ENCODE measurements at regions not wholly inside any gene's neighbourhood (a gene's known extent, or its start where the extent isn't known, plus 50 kb on each side); places are given as distances from the start of the nearest gene placed in this dataset.
"Not testable (repeated sequence)": the region's sequence is repeated elsewhere in the genome, so short reads cannot be mapped to it uniquely, and the experiment has no call there.

DNA sequence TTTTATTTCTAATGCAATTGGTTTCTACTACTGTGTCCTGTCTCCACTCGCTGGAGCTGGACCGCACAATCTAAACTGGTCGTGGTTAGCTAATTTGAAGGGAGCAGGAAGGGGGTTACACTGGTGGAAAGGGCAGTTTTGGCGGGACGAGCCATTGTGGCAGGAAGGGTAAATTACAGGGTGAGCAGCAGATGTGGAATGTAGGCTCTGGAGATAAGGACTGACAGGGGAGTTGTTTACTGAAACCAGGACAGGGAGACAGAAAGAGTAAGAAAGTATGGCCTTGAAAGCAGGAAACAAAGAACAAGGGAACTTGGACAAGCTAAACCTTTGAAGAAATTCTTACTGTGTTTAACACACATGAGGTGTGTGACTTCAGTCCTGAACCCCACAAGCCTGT is 147.8 kb downstream of the ATXN7L3B start:
- DNase-seq (ENCODE audit: low read depth, low spot score): no peak

DNA sequence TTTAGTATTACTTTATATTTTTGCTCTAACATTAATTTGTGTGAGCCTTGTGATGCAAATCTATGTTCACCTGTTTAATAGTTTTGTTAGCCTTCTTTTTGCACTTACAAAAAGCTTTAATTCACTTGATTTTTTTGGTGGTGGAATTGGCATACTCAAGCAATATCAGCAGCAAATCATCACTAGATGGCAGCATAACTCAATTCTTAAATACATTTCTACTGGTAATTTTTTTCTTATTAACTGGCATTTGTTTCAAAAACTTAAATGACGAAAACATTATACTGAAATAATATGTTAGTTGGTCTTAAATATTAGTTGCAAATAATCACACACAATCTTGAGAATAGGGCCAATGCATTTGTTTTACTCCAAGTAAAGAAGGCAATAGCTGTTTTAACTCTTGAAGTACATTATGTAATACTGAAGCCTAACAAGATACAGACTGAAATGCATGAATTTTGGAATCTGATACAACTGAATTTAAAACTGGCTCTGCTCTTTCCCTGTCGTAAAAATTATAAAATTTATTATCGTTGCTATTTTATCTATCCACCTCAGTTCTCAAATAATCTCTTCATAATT is 151.5 kb downstream of the ATXN7L3B start:
- peak; percentile 20 for DNase-seq (ENCODE audit: low read depth, low spot score)

- no peak for DNase-seq (ENCODE audit: low read depth, low spot score)
Measured at GRCh38 chr12:74689929-74690328, 152.3 kb downstream of the ATXN7L3B start.

GRCh38 chr12:74719447-74719846 is 181.8 kb downstream of the ATXN7L3B start:
- DNase-seq (ENCODE audit: low read depth, low spot score): no peak

- DNase-seq (ENCODE audit: low read depth, low spot score): no peak
Measured at GRCh38 chr12:74722709-74723108, 185.1 kb downstream of the ATXN7L3B start.

GRCh38 chr12:74725154-74725553 is 187.5 kb downstream of the ATXN7L3B start:
- DNase-seq (ENCODE audit: low read depth, low spot score): no peak

- DNase-seq (ENCODE audit: low read depth, low spot score): no peak
Measured at GRCh38 chr12:74728006-74728405, 190.4 kb downstream of the ATXN7L3B start.

- no peak for DNase-seq (ENCODE audit: low read depth, low spot score)
Measured at GRCh38 chr12:74732164-74732784, 194.6 kb downstream of the ATXN7L3B start.

DNA sequence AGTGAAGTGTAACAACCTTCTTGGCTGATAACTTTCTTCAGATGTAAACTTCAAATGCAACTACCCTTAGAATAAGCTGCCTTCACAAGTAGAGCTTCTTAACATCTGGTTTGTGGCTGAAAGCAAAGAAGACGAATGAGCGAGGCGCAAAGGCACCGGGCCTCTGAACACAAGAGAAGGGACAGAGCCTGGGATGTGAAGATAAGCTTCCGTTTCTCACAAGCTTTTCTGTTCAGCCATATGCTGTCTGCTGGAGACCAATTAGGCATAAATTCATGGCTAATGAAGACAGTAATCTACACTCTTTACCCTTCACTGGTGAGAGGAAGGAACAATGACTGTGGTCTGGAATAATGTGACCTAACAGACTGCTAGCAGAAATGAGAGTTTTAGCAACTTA is 195.2 kb downstream of the ATXN7L3B start:
- no peak for DNase-seq (ENCODE audit: low read depth, low spot score)

GRCh38 chr12:74741112-74741511 is 203.5 kb downstream of the ATXN7L3B start:
- DNase-seq (ENCODE audit: low read depth, low spot score): no peak

DNA sequence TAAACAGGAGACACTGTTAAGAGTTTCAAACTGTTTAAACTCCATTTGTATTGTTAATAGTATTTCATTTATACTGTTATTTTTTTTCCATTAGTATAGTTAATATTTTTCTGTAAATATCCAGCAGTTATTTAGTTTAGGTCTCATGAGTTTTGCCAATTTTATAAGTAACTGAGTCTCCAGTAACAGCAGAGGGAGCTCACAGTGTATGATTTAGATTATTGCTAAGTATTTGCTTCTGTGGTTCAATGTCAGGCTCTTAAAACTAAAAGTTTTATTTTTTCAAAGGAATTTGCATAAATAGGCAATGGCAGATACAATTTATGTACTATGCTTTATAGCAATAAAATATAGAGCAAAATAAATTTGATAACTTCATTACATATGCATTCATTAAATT is 209.7 kb downstream of the ATXN7L3B start:
- DNase-seq (ENCODE audit: low read depth, low spot score): no peak

DNA sequence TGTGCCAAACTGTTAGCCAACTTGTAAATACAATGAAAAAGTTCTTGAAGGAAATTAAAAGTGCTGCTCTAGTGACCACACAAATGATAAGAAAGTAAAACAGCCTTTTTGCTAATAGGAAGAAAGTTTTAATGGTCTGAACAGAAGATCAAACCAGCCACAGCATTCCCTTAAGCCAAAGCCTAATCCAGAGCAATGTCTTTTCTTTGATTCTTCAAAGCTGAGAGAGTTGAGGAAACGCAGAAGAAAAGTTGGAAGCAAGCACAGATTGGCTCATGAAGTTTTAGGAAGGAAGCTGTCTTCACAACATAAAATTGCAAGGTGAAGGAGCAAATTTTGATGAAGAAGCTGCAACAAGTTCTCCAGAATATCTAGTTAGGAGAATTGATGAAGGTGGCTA is 213.8 kb downstream of the ATXN7L3B start:
- no peak for DNase-seq (ENCODE audit: low read depth, low spot score)

DNA sequence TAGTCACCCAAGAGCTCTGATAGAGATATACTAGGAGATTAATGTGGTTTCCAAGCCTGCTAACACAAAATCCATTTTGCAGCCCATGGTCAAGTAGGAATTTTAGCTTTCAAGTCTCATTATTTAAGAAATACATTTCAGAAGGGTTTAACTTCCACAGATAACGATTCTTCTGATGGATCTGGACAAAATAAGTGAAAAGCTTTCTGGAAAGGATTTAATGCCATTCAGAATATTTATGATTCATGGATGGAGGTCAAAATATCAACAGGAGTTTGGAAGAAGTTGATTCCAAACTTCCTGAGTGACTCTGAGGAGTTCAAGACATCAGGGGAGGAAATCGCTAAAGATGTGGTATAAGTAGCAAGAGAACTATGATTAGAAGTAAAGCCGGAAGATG is 214.6 kb downstream of the ATXN7L3B start:
- no peak for DNase-seq (ENCODE audit: low read depth, low spot score)

DNA sequence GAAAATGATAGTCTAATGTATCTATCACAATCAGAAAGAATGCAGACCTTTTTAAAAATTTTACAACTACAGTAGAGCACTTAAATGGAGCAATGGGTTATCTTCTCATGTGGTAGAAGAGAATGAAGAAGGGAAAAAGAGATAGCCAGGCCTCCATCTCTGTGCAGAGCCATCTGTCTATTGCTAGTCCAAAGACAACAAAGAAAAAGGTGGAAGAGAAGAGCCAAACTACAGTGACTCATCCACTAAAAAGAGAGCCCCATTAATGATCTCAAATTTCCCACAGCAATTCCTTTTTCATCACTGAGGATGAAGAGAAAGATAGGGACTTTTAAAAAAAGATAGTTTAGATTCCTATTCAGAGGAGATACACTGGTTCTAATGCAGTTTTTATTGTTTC is 232.9 kb downstream of the ATXN7L3B start:
- DNase-seq (ENCODE audit: low read depth, low spot score): no peak

DNA sequence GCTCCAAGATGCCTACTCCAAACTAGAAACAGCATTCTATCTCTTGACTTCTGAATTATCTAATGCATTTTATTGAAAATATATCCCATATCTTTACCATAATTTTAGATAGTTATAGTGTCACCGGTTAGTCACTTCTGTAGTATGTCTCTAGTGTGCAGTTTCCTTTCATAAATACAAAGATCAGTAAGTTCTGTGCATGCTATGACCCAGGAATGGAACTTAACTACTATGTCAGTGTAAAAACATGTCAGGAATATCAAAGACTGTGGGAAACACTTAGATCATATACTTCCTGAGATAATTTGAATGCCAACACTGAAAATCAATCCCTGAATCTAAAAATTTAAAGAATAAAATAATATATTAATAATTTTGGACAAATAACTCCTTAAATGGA is 237.6 kb downstream of the ATXN7L3B start:
- no peak for DNase-seq (ENCODE audit: low read depth, low spot score)

GRCh38 chr12:74776378-74776777 is 238.7 kb downstream of the ATXN7L3B start:
- DNase-seq (ENCODE audit: low read depth, low spot score): no peak

- no peak for DNase-seq (ENCODE audit: low read depth, low spot score)
Measured at GRCh38 chr12:74780182-74780849, 242.7 kb downstream of the ATXN7L3B start.

- not testable (repeated sequence) for DNase-seq (ENCODE audit: low read depth, low spot score)
Measured at GRCh38 chr12:74780850-74781241, 243.2 kb downstream of the ATXN7L3B start.

DNA sequence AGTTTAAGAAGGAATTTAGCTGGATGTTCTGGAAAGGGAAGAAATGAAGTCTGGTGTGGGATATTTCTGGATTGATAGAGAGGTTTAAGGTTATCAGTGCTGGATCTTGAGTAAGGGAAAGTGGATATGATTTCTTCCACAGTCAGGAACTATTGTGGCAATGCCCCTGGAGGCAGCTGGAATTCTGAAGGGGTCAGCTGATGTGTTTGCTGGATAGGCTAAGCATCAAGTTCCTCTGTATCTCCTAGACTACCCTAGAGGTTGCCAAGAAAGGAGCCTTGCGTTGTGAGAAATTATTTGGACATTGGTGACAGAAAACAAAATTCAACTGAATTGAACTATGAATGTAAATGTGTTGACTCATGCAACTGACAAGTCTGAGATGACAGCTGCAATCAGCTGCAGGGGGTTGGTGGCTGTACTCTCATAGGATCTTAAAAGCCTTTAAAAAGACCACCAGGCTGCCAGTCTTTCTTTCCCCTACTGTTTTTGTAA is 244.4 kb downstream of the ATXN7L3B start:
- no peak for DNase-seq (ENCODE audit: low read depth, low spot score)

- DNase-seq (ENCODE audit: low read depth, low spot score): no peak
Measured at GRCh38 chr12:74790931-74791330, 253.3 kb downstream of the ATXN7L3B start.

- no peak for DNase-seq (ENCODE audit: low read depth, low spot score)
Measured at GRCh38 chr12:74791365-74791764, 253.7 kb downstream of the ATXN7L3B start.

GRCh38 chr12:74794522-74794921 is 256.9 kb downstream of the ATXN7L3B start:
- no peak for DNase-seq (ENCODE audit: low read depth, low spot score)

- no peak for DNase-seq (ENCODE audit: low read depth, low spot score)
Measured at GRCh38 chr12:74801625-74802024, 264.0 kb downstream of the ATXN7L3B start.

All from brain pericyte (primary cell).